ENCODE measurements at regions not wholly inside any gene's neighbourhood (a gene's known extent, or its start where the extent isn't known, plus 50 kb on each side); places are given as distances from the start of the nearest gene placed in this dataset.

- H3K4me2 ChIP-seq (ENCODE audit: low read depth, low read length, poor library complexity, severe bottlenecking) = no peak overlapping the region
- no peaks in the 10 kb centered on the region for H3K79me2 ChIP-seq (ENCODE audit: insufficient read depth, low read length)
- no peaks in the 10 kb centered on the region for H4K20me1 ChIP-seq (ENCODE audit: insufficient read depth, low read length, poor library complexity, severe bottlenecking)
- H3K9me3 ChIP-seq (ENCODE audit: insufficient read depth, low read depth, low read length) = no peaks in the 10 kb centered on the region
- H3K27me3 ChIP-seq (ENCODE audit: insufficient read depth, low read length, poor library complexity, severe bottlenecking) = no peaks in the 10 kb centered on the region
- H3K4me3 ChIP-seq (ENCODE audit: low read length, poor library complexity, severe bottlenecking) = no peak overlapping the region
- H3K9ac ChIP-seq (ENCODE audit: low read depth, low read length, poor library complexity, severe bottlenecking) = no peak overlapping the region
- H3K9me2 ChIP-seq (replicated peaks; ENCODE audit: low read depth, low read length) = no peaks in the 10 kb centered on the region
- H3F3A ChIP-seq (ENCODE audit: low read depth) = no peaks in the 10 kb centered on the region
- TF ChIP-seq EZH2phosphoT487 (IDR thresholded peaks at IDR 0.05; ENCODE audit: borderline replicate concordance) (no peak), CTCF (conservative IDR thresholded peaks at IDR 0.05; ENCODE audit: low read length) (no peak)
- H3K36me3 ChIP-seq (ENCODE audit: insufficient read depth, low read length) = no peaks in the 10 kb centered on the region
- H2AFZ ChIP-seq (ENCODE audit: low read length) = no peak overlapping the region
- no peaks in the 10 kb centered on the region for H3K4me1 ChIP-seq (ENCODE audit: insufficient read depth, low read length, poor library complexity, severe bottlenecking)
Measured at GRCh38 chr2:67613227-67613626, 216.1 kb downstream of the ETAA1 start.

DNA sequence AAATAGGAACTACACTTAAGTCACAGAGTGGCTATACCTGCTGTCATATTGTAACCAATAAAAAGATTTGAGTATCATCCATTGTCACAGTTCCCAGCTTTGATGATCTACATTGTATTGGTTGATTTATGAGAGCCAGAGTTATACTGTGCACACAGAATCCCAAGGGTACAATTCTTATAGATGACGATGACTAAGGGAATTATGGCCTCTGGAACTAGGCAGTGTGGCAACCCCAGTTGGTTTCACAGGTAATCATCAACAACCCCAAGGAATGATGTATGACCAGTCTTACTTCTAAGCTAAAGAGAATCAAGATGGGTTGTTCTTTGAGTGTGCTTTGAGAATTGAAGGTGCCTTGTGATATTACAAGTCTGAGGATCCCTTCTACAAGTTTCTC, 217.3 kb downstream of the ETAA1 start:
- no peak for TF ChIP-seq CTCF (conservative IDR thresholded peaks at IDR 0.05; ENCODE audit: low read length)
- no peak for TF ChIP-seq EZH2phosphoT487 (IDR thresholded peaks at IDR 0.05; ENCODE audit: borderline replicate concordance)
- Histone ChIP-seq H3K9ac (ENCODE audit: low read depth, low read length, poor library complexity, severe bottlenecking) (no peak overlapping the region), H3K9me3 (ENCODE audit: insufficient read depth, low read depth, low read length) (no peaks in the 10 kb centered on the region), H3K27me3 (ENCODE audit: insufficient read depth, low read length, poor library complexity, severe bottlenecking) (no peaks in the 10 kb centered on the region), H3F3A (ENCODE audit: low read depth) (no peaks in the 10 kb centered on the region), H3K9me2 (replicated peaks; ENCODE audit: low read depth, low read length) (no peaks in the 10 kb centered on the region), H3K79me2 (ENCODE audit: insufficient read depth, low read length) (no peaks in the 10 kb centered on the region), H3K4me1 (ENCODE audit: insufficient read depth, low read length, poor library complexity, severe bottlenecking) (no peaks in the 10 kb centered on the region), H4K20me1 (ENCODE audit: insufficient read depth, low read length, poor library complexity, severe bottlenecking) (no peaks in the 10 kb centered on the region), H2AFZ (ENCODE audit: low read length) (no peak overlapping the region), H3K4me3 (ENCODE audit: low read length, poor library complexity, severe bottlenecking) (no peak overlapping the region), H3K4me2 (ENCODE audit: low read depth, low read length, poor library complexity, severe bottlenecking) (no peak overlapping the region), H3K36me3 (ENCODE audit: insufficient read depth, low read length) (no peaks in the 10 kb centered on the region)

DNA sequence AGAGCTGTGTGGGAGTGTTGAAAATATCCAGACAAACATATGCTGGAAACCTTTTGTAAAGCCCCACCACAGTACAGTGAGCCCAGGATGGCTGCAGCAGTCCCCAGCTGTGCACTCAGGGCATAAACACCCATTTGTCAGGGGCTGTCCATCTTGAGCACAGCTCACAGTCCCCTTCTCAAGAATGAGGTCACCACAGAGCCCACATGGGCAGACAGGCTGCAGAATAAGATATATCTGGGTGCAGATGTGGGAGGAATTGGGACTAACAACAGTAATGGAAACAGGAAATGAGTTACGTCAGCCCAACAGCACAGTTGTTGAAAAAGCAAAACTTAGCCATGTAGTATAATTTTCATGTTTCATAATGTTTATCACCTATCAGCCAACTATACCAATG, 219.6 kb downstream of the ETAA1 start:
- H2AFZ ChIP-seq (ENCODE audit: low read length) = no peak overlapping the region
- no peaks in the 10 kb centered on the region for H3K4me1 ChIP-seq (ENCODE audit: insufficient read depth, low read length, poor library complexity, severe bottlenecking)
- H3K9me3 ChIP-seq (ENCODE audit: insufficient read depth, low read depth, low read length) = no peaks in the 10 kb centered on the region
- H3K4me2 ChIP-seq (ENCODE audit: low read depth, low read length, poor library complexity, severe bottlenecking) = no peak overlapping the region
- H4K20me1 ChIP-seq (ENCODE audit: insufficient read depth, low read length, poor library complexity, severe bottlenecking) = no peaks in the 10 kb centered on the region
- H3K9ac ChIP-seq (ENCODE audit: low read depth, low read length, poor library complexity, severe bottlenecking) = no peak overlapping the region
- no peaks in the 10 kb centered on the region for H3F3A ChIP-seq (ENCODE audit: low read depth)
- H3K4me3 ChIP-seq (ENCODE audit: low read length, poor library complexity, severe bottlenecking) = no peak overlapping the region
- no peaks in the 10 kb centered on the region for H3K9me2 ChIP-seq (replicated peaks; ENCODE audit: low read depth, low read length)
- no peaks in the 10 kb centered on the region for H3K36me3 ChIP-seq (ENCODE audit: insufficient read depth, low read length)
- TF ChIP-seq CTCF (conservative IDR thresholded peaks at IDR 0.05; ENCODE audit: low read length) = no peak
- no peak for TF ChIP-seq EZH2phosphoT487 (IDR thresholded peaks at IDR 0.05; ENCODE audit: borderline replicate concordance)
- H3K79me2 ChIP-seq (ENCODE audit: insufficient read depth, low read length) = no peaks in the 10 kb centered on the region
- no peaks in the 10 kb centered on the region for H3K27me3 ChIP-seq (ENCODE audit: insufficient read depth, low read length, poor library complexity, severe bottlenecking)
